ENCODE measurements at regions not wholly inside any gene's neighbourhood (a gene's known extent, or its start where the extent isn't known, plus 50 kb on each side); places are given as distances from the start of the nearest gene placed in this dataset.
"Not testable (repeated sequence)": the region's sequence is repeated elsewhere in the genome, so short reads cannot be mapped to it uniquely, and the experiment has no call there.

- not testable (repeated sequence) for TF ChIP-seq TEAD4 (IDR thresholded peaks at IDR 0.05; ENCODE audit: borderline replicate concordance, insufficient read depth); YY1 (IDR thresholded peaks at IDR 0.05; ENCODE audit: low read depth); NRF1 (IDR thresholded peaks at IDR 0.05; ENCODE audit: low read depth, low read length); TAF1 (IDR thresholded peaks at IDR 0.05; ENCODE audit: borderline replicate concordance, low read depth, low read length)
Measured at GRCh38 chr2:111517050-111517720, 366.8 kb downstream of the ANAPC1 start.
